HG03135 (cell line): ENCODE measurements at regions not wholly inside any gene's neighbourhood (a gene's known extent, or its start where the extent isn't known, plus 50 kb on each side); places are given as distances from the start of the nearest gene placed in this dataset.
"Not testable (repeated sequence)": the region's sequence is repeated elsewhere in the genome, so short reads cannot be mapped to it uniquely, and the experiment has no call there.

Source experiments
- ATAC-seq: cut with Tn5 transposase; IDR thresholded peaks from one replicate; pipeline ENCODE4 v1.9.1; 2021; ENCODE audit warnings: mild to moderate bottlenecking, moderate library complexity; ENCODE audit not compliant: unreplicated experiment

DNA sequence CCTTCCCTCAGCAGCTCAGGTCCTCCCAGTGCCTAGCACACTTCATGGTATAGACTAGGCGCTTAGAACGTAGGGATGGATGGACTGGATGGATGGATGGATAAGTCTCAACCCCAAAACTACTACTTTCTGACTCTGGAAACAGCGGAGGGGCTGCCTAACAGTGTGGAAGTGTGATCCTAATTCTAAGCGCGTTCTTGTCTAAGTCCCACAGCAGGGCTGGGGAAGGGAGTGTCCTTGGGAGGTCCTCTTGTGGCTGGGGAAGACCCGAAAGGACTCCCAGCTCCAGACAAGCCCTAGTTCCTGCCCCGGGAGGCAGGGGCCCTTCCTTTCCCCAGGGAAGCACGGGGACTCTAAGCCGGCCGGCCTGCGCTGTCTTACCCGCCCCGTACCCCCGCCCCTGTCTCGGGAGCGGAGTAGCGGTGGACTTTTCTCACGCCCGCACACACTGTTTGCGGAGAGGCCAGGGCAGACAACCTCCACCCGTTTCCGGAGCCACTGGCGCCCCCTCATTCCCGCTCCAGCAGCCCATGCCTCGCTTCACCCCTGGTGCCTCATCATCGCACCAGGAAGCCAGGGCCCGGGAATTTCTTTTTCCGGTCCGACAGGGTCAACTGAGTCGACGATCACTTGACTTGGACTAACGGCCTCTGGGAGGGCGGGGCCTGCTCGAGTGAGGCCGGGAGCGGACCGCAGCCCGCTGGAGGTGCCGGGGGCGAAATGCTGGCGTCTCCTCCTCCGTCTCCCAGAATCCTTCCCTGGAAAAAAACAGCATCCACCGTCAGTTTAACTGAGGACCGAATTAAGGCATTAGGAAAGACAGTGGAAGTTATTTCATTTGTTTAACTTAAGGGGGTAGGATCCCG is 133.3 kb downstream of the TBC1D2B start:
- ATAC-seq, result peak; percentile 59

DNA sequence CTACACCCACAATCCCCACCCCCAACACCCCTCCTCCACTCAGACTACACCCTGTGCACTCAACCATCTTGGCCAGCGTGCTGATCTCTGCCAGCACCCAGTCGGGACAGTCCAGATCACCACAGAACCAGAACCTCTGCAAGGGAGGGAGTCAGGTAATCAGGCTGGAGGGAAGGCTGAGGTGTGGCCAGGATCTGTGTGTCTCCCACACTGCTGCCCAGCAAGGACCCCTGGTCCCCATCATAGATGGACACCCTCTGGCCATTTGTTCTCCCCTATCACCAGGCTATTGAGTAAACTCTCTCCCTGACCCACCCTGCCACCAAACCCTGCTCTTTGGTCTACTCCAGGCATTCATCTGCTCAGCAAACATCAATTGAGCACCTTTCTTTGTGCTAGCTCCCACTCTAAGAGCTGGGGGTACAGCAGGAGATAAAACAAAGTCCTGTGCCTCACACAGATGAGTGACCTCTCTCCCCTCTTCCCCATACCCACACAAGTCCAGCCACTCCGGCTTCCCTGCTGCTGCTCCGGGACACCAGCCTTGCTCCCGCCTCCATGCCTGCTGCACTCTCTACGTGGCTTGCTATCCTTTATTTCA is 134.8 kb downstream of the TBC1D2B start:
- ATAC-seq, result no peak

GRCh38 chr15:77941090-77941827 is 136.3 kb downstream of the TBC1D2B start:
- ATAC-seq, result not testable (repeated sequence)

GRCh38 chr15:77940381-77940947 is 137.0 kb downstream of the TBC1D2B start:
- no peak for ATAC-seq

- ATAC-seq, result no peak
These were observed 137.7 kb downstream of the TBC1D2B start for GRCh38 chr15:77939851-77940250.

DNA sequence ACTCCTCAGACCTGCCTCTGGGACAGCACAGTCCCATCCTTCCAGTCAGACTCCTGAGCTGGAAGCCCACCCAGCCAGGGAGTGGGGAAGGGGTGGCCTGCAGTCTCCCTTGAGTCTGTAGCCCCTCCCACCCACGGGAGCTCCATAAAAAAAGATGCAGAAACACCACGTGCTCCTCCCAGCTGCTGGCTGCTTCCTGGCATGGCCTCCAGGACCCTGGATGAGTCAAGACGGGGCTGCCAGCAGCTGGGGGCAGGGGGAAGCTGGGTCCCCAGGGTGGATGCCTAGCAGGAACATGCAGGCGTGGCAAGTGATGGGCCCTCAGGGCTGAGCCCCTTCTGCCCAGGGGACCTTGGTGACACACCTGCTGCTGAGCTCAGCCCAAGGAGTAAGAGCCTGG is 138.5 kb downstream of the TBC1D2B start:
- not testable (repeated sequence) for ATAC-seq

GRCh38 chr15:77938546-77938945 is 139.0 kb downstream of the TBC1D2B start:
- ATAC-seq, result not testable (repeated sequence)

DNA sequence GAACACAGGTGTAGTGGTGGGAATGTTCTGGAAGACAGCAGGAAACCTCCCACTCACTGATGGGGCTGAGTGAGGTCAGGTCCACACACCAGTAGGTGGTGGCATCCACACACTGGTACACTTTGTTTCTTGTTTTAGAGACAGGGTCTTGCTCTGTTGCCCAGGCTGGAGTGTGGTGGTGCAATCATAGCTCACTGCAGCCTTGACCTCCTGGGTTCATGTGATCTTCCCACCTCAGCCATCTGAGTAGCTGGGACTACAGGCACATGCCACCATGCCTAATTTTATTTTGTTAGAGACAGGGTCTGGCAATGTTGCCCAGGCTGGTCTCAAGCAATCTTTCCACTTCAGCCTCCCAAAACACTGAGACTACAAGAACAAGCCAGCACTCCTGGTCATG is 140.9 kb downstream of the TBC1D2B start:
- not testable (repeated sequence) for ATAC-seq

- ATAC-seq, result not testable (repeated sequence)
These were observed 143.0 kb downstream of the TBC1D2B start for GRCh38 chr15:77934516-77934915.

GRCh38 chr15:77930907-77931306 is 146.6 kb downstream of the TBC1D2B start:
- ATAC-seq, result not testable (repeated sequence)

GRCh38 chr15:77930490-77930889 is 147.0 kb downstream of the TBC1D2B start:
- ATAC-seq, result not testable (repeated sequence)

GRCh38 chr15:77926789-77927188 is 150.7 kb downstream of the TBC1D2B start:
- not testable (repeated sequence) for ATAC-seq

DNA sequence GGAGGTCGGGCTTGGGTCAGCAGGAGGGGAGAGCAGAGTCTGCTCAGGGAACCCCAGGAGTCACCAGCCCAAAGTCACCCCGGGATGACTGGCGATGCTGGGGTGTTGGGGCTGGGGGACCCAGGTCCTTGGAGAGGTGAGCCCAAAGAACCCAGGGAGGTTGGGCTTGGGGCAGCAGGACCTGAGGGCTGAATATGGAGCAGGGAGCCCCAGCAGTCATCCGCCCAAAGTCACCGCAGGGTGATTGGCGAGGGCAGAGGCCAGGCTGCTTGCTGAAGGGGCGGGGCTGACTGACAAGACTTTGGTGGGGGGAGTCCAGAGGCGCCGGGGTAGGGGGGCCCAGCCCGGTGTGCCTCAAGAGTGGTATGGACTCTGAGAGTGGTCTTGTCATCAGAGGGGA is 151.2 kb downstream of the TBC1D2B start:
- ATAC-seq, result not testable (repeated sequence)

GRCh38 chr15:77925101-77925500 is 152.4 kb downstream of the TBC1D2B start:
- ATAC-seq, result not testable (repeated sequence)

- ATAC-seq, result no peak
These were observed 155.8 kb downstream of the TBC1D2B start for GRCh38 chr15:77921664-77922063.

DNA sequence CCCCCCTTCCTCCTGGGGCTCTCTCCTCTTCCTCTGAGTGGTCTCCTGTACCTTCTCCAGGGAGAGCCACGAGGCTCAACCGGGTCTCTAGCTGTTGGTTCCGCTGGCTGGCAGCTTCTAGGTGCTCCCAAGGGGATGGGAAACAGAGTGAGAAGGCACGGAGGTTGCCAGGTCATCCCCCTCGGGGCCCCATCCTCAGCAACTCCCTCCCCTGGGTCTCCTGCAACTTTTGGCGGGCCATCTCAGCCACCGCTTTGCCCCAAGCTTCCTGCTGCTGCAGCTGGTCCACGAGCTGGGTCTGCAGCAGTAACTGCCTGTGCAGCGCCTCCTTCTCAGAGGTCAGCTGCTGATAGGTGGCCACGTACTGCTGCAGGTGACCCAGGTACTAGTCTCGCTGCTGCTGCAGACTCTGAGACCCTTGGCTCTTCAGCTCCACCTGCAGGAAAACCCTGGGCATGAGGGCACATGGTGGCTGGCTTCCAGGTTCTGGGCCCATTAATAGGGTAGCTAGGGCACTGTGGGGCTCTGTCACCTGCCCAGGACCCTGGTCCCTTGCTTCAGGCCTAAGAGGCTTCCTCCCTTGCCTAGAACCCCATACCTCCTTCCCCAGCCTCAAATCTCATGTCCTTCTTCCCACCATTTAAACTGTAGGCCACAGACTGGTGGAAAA is 160.4 kb downstream of the TBC1D2B start:
- not testable (repeated sequence) for ATAC-seq

DNA sequence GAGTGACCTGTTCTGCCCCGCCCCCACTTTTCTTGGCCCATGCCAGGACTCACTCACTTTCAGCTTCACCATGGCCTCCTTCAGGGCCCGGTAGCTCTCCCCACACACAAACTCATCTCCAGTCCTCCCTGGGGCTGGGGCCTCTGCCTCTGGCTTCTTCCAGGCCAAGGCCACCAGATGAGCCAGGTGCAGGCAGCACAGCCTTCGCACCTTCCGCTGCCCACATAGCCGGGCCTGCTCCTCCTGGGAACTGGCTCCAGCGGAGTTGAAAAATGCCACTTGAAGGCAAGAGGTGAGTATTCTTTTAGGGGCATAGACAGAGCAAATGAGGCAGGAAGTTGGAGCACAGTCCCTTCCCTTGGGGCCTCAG is 161.6 kb downstream of the TBC1D2B start:
- not testable (repeated sequence) for ATAC-seq

DNA sequence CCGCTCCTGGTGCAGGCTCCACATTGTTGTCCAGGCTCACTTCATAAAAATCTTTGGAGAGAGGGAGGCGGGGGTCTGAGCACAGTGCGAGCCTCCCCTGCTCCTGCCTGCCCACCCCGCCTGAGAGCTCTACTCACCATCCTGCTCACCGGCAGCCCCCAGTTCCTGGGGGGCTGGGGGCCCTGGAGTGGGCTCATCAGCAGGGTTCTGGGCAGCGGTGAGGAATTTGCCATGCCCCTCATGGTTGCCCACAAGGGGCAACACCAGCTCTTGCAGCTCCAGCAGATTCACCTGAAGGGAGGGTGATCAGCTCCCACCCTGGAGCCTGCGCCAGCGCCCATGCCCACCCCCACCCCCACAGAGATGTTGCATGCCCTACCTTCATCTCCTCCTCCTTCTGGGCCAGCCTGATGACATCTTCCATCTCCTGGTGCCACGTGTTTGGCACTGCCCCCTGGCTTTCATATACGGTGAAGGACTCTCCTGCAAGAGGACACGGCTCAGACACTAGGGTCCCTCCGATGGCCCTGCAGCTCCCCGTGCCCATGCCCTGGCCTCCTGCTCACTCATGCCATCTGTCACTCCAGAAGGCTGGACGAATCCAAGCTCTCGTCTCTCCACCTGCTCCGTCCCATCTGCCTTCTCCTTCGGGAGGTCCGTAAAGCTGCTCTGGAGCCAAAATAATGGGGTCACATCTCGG is 162.1 kb downstream of the TBC1D2B start:
- ATAC-seq, result no peak

GRCh38 chr15:77914531-77914930 is 163.0 kb downstream of the TBC1D2B start:
- not testable (repeated sequence) for ATAC-seq
